ENCODE measurements at regions not wholly inside any gene's neighbourhood (a gene's known extent, or its start where the extent isn't known, plus 50 kb on each side); places are given as distances from the start of the nearest gene placed in this dataset.

DNA sequence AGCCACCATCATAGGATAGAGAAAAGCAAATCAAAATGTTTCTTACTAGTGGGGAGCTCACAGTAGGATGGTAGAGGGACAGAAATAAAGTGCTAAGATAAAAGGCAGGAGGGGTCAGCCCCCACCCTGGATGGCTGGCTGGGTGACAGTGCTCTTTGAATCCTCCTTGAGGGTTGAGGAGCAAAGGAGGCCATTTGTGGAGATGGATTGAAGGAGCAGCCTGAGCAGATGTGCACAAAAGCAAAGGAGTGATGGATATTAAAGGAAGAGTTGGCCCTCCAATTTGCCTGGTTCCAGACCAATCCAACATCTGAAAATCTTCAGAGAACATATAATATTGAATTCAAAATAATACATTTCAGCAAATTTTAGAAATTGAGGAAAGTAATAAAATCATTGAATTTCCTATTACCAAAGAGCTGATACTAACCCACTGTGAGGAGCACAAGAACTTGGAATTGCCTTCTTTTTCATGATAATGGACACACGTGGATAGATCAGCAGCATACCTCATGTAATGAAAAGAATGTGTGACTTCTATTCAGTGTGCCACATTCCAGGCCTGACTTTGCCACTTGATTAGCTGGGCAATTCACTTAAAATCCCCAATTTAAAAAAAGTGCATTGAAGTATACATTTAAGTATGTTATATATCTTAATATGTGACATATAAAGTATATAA, 287.0 kb downstream of the FAT3 start:
- no peak overlapping the region for H3K4me3 ChIP-seq
- H3K9ac ChIP-seq (ENCODE audit: insufficient read length), result no peak overlapping the region
- H3K27ac ChIP-seq, result no peak overlapping the region

DNA sequence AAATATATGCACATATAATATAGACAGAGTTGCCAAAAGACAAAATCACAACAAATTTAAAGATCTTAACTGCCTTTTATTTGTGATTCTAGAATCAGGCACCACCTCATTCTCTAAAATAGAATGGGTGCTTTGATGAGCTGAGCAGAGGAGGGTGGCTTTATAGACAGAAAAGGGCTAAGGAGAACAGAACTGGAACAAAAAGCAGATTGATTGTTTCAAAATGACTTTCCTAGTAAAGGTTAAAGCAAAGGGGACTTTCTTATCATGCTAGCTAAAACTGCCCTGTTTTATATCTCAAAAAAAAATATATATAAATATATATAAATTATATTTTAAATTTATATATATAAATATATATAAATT, 287.6 kb downstream of the FAT3 start:
- no peaks in the 10 kb centered on the region for H3K36me3 ChIP-seq (ENCODE audit: insufficient read depth, low read length)
- no peak for DNase-seq (ENCODE audit: low read depth, low spot score)
- TF ChIP-seq EZH2 (IDR thresholded peaks at IDR 0.05) (no peak), POLR2AphosphoS5 (IDR thresholded peaks at IDR 0.05; ENCODE audit: borderline replicate concordance, low read depth, low read length) (no peak), FOXP2 (optimal IDR thresholded peaks at IDR 0.05; ENCODE audit: control extremely low read depth, extremely low read length, insufficient read depth) (no peak)
- no peak overlapping the region for H3K4me3 ChIP-seq
- no peaks in the 10 kb centered on the region for H3K9me3 ChIP-seq (ENCODE audit: low read depth, low read length)
- H3K27ac ChIP-seq, result no peak overlapping the region
- H3K9ac ChIP-seq (ENCODE audit: insufficient read length), result no peak overlapping the region

More for the DNA sequence above, 287.0 kb downstream of the FAT3 start:
- Histone ChIP-seq H3K36me3 (ENCODE audit: insufficient read depth, low read length) (no peaks in the 10 kb centered on the region), H3K9me3 (ENCODE audit: low read depth, low read length) (no peaks in the 10 kb centered on the region)
- TF ChIP-seq EZH2 (IDR thresholded peaks at IDR 0.05), result no peak
- TF ChIP-seq POLR2AphosphoS5 (IDR thresholded peaks at IDR 0.05; ENCODE audit: borderline replicate concordance, low read depth, low read length), result no peak
- no peak for TF ChIP-seq FOXP2 (optimal IDR thresholded peaks at IDR 0.05; ENCODE audit: control extremely low read depth, extremely low read length, insufficient read depth)
- DNase-seq (ENCODE audit: low read depth, low spot score), result no peak

DNA sequence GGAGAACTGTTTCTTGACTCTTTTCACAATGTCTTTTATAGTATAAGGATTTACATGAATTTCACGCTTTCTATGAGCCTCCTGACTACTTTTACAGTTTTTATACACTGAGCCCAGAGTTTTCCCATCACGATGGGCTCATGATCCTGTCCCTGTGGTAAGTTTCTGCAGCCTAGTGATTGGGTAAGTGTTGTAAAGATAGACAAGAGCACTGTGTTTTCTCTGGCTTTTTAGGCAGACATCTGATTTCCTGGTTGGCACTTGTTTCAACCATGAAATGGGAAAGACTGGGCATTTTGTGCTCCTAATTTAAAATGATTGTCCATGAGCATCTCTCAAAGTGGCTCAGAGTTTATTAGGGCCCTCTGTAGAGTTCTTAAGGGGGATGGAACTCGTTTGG, 299.0 kb downstream of the FAT3 start:
- no peaks in the 10 kb centered on the region for H3K36me3 ChIP-seq (ENCODE audit: insufficient read depth, low read length)
- no peak overlapping the region for H3K4me3 ChIP-seq
- no peak overlapping the region for H3K9ac ChIP-seq (ENCODE audit: insufficient read length)
- H3K27ac ChIP-seq, result no peak overlapping the region
- TF ChIP-seq EZH2 (IDR thresholded peaks at IDR 0.05) (no peak), FOXP2 (optimal IDR thresholded peaks at IDR 0.05; ENCODE audit: control extremely low read depth, extremely low read length, insufficient read depth) (no peak), POLR2AphosphoS5 (IDR thresholded peaks at IDR 0.05; ENCODE audit: borderline replicate concordance, low read depth, low read length) (no peak)
- no peak for DNase-seq (ENCODE audit: low read depth, low spot score)
- no peaks in the 10 kb centered on the region for H3K9me3 ChIP-seq (ENCODE audit: low read depth, low read length)

DNA sequence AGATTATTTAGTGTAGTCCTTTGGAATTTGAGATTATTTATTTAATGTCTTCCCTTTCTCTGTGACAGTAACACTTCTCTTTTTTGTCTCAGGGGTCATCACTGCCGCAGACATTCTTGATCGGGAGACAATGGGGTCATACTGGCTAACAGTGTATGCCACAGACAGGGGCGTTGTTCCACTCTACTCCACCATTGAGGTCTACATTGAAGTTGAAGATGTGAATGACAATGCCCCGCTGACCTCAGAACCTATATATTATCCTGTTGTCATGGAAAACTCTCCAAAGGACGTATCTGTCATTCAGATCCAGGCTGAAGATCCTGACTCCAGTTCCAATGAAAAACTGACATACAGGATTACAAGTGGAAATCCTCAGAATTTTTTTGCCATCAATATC, 299.9 kb downstream of the FAT3 start:
- Histone ChIP-seq H3K36me3 (ENCODE audit: insufficient read depth, low read length) (no peaks in the 10 kb centered on the region), H3K9ac (ENCODE audit: insufficient read length) (no peak overlapping the region), H3K27ac (no peak overlapping the region), H3K4me3 (no peak overlapping the region), H3K9me3 (ENCODE audit: low read depth, low read length) (no peaks in the 10 kb centered on the region)
- TF ChIP-seq EZH2 (IDR thresholded peaks at IDR 0.05) (no peak), FOXP2 (optimal IDR thresholded peaks at IDR 0.05; ENCODE audit: control extremely low read depth, extremely low read length, insufficient read depth) (no peak), POLR2AphosphoS5 (IDR thresholded peaks at IDR 0.05; ENCODE audit: borderline replicate concordance, low read depth, low read length) (no peak)
- DNase-seq (ENCODE audit: low read depth, low spot score), result no peak

DNA sequence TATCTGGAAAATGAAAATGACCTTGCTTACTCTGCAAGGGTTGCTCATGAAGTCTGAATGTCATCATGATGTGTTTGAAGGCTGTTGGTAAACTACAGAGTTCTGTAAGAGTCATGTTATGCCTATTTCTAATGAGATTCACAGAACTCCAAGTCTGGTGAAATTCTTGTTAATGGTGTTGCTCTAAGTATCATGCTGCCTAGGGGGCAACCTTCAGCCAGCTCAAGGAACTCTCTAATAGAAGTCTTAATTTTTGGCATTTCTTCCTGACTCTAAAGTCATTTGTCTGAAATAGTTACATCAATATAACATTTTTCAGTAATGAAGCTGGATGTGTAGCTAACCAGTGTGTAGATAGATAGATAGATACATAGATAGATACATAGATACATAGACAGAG, 302.8 kb downstream of the FAT3 start:
- Histone ChIP-seq H3K9ac (ENCODE audit: insufficient read length) (no peak overlapping the region), H3K4me3 (no peak overlapping the region), H3K36me3 (ENCODE audit: insufficient read depth, low read length) (no peaks in the 10 kb centered on the region), H3K9me3 (ENCODE audit: low read depth, low read length) (no peaks in the 10 kb centered on the region), H3K27ac (no peak overlapping the region)
- TF ChIP-seq EZH2 (IDR thresholded peaks at IDR 0.05), result no peak
- TF ChIP-seq POLR2AphosphoS5 (IDR thresholded peaks at IDR 0.05; ENCODE audit: borderline replicate concordance, low read depth, low read length), result no peak
- no peak for DNase-seq (ENCODE audit: low read depth, low spot score)

DNA sequence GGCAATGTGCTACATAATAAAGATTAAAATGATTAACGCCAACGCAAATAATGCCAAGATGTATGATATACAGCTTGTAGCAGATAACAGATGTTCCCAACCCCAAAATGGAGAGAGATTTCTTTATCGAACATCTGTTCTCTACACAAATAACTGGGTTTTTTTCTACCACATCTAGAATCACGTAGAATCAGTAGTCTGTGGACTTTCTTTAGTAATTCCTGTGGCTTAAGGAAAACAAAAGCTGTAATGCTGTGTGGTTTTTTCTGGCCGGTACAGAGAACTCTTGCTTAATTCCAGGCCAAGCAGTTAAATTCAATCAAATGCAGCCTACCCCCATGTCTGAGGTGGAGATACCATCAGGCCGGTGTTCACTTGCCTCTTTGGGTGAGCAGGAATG, 303.4 kb downstream of the FAT3 start:
- TF ChIP-seq POLR2AphosphoS5 (IDR thresholded peaks at IDR 0.05; ENCODE audit: borderline replicate concordance, low read depth, low read length) (no peak), FOXP2 (optimal IDR thresholded peaks at IDR 0.05; ENCODE audit: control extremely low read depth, extremely low read length, insufficient read depth) (no peak), EZH2 (IDR thresholded peaks at IDR 0.05) (no peak)
- no peak overlapping the region for H3K4me3 ChIP-seq
- no peaks in the 10 kb centered on the region for H3K36me3 ChIP-seq (ENCODE audit: insufficient read depth, low read length)
- DNase-seq (ENCODE audit: low read depth, low spot score), result no peak
- no peaks in the 10 kb centered on the region for H3K9me3 ChIP-seq (ENCODE audit: low read depth, low read length)
- H3K27ac ChIP-seq, result no peak overlapping the region
- no peak overlapping the region for H3K9ac ChIP-seq (ENCODE audit: insufficient read length)

DNA sequence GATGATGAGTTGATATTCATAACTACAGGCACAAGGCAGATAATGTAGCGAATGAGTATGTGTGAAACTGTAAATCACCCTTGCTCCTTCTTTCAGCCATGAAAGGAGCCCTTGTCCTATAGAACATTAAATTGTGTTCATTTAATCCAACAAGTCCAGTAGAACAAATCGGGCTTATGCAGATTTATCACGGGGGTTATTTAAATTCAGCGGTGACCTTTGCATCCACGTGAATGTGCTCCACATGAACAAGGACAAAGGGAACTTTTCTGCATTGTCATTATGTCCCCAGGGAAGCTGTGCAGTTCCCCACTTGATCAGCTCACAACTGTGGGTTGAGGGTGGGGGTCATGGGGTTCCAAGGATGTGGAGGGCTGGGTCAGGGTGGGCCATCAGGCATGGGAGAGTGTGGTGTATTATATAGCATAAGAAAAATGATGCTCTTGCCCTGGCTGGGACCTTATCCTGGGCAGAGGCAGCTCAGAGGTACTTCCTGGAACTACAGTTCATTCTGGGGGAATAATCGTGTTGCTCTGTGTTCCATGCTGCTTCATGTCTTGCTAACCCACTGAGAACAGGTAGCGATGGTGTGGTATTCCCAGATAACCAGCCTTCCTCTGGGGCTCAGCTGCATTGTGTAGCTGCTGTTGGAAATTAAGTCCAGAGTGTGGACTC, 306.6 kb downstream of the FAT3 start:
- Histone ChIP-seq H3K9ac (ENCODE audit: insufficient read length) (no peak overlapping the region), H3K36me3 (ENCODE audit: insufficient read depth, low read length) (no peaks in the 10 kb centered on the region), H3K27ac (no peak overlapping the region), H3K4me3 (no peak overlapping the region), H3K9me3 (ENCODE audit: low read depth, low read length) (no peaks in the 10 kb centered on the region)
- TF ChIP-seq FOXP2 (optimal IDR thresholded peaks at IDR 0.05; ENCODE audit: control extremely low read depth, extremely low read length, insufficient read depth), result no peak
- TF ChIP-seq POLR2AphosphoS5 (IDR thresholded peaks at IDR 0.05; ENCODE audit: borderline replicate concordance, low read depth, low read length), result no peak
- TF ChIP-seq EZH2 (IDR thresholded peaks at IDR 0.05), result no peak
- no peak for DNase-seq (ENCODE audit: low read depth, low spot score)

DNA sequence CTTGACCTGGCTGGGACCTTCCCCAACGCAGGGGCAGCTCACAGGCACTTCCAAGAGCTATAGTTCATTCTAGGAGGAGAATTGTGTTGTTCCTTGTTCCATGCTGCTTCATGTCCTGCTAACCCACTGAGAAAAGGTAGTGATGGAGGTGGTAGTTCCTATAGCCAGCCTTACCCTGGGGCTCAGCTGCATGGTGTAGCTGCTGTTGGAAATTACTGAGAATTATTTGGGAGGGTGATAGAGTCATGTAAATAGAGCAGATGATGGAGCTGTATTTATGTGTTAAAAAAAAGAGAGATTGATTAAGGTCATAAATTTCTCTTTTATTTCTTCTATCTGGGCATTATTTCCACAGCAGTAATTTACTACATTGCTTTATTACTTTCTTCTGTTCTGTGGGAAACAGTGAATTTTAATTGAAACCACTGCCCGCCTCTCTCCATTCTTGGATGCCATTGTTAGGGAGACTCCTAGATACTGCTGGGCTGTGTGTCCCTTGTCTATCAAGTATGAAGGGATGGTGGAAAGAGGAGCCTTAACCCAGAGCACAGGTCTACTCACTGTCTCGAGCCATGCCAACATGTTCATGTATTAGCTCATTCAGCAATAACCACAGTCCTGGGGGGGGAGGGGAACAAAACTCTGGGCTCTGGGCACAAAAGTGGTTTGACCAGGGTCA, 309.2 kb downstream of the FAT3 start:
- no peaks in the 10 kb centered on the region for H3K36me3 ChIP-seq (ENCODE audit: insufficient read depth, low read length)
- no peak overlapping the region for H3K27ac ChIP-seq
- H3K9me3 ChIP-seq (ENCODE audit: low read depth, low read length), result no peaks in the 10 kb centered on the region
- no peak for DNase-seq (ENCODE audit: low read depth, low spot score)
- H3K9ac ChIP-seq (ENCODE audit: insufficient read length), result no peak overlapping the region
- no peak overlapping the region for H3K4me3 ChIP-seq
- TF ChIP-seq POLR2AphosphoS5 (IDR thresholded peaks at IDR 0.05; ENCODE audit: borderline replicate concordance, low read depth, low read length), result no peak
- no peak for TF ChIP-seq FOXP2 (optimal IDR thresholded peaks at IDR 0.05; ENCODE audit: control extremely low read depth, extremely low read length, insufficient read depth)
- TF ChIP-seq EZH2 (IDR thresholded peaks at IDR 0.05), result no peak

All from SK-N-MC (cell line).